ENCODE measurements at regions not wholly inside any gene's neighbourhood (a gene's known extent, or its start where the extent isn't known, plus 50 kb on each side); places are given as distances from the start of the nearest gene placed in this dataset.

DNA sequence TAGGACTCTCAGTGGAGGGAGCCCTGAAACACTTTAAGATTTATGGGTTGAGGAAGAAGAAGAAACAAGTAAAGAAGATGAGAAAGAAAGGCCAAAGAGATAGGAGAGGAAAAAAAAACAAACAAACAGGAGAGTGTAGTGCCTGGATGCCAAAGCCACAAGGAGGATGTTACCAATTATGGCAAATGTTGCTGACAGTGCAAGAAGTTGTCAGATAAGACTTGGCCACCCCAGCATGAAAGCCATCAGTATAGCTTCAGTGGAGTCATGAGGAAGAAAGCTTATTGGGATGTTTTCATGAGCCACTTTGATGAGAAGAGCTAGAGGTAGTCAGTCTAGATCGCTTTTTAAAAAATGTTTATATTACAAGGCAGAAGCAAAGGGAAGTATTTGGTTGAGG is 380.2 kb upstream of the ADGRL4 start:
- TF ChIP-seq, protein P1, sequence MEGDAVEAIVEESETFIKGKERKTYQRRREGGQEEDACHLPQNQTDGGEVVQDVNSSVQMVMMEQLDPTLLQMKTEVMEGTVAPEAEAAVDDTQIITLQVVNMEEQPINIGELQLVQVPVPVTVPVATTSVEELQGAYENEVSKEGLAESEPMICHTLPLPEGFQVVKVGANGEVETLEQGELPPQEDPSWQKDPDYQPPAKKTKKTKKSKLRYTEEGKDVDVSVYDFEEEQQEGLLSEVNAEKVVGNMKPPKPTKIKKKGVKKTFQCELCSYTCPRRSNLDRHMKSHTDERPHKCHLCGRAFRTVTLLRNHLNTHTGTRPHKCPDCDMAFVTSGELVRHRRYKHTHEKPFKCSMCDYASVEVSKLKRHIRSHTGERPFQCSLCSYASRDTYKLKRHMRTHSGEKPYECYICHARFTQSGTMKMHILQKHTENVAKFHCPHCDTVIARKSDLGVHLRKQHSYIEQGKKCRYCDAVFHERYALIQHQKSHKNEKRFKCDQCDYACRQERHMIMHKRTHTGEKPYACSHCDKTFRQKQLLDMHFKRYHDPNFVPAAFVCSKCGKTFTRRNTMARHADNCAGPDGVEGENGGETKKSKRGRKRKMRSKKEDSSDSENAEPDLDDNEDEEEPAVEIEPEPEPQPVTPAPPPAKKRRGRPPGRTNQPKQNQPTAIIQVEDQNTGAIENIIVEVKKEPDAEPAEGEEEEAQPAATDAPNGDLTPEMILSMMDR (IDR thresholded peaks at IDR 0.05): no peak
- no peak for TF ChIP-seq POLR2A (IDR thresholded peaks at IDR 0.05)

DNA sequence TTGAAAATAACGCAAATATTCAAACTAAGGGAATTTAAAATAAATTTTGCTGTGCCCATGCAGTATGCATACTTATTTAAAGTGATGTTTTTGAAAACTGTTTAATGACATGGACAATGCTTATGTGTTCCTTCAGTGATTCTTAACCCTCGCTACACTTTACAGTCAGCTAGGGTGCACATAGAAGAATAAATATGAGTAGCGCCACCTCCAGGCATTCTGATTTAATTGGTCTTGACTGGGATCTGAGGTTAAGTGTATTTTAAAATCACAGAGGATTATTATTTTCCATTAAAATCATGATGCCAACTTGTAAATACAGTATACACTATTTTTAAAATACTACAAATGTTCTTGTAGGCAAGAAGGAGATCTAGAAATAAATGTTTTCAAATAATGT is 373.5 kb upstream of the ADGRL4 start:
- H3K4me3 ChIP-seq: no peak overlapping the region
- H3K4me1 ChIP-seq: no peaks in the 10 kb centered on the region
- intact Hi-C loops (cut with DNase I): no loop called here
- no peak overlapping the region for H3K27ac ChIP-seq
- TF ChIP-seq, protein P1 (IDR thresholded peaks at IDR 0.05): no peak
- TF ChIP-seq POLR2A (IDR thresholded peaks at IDR 0.05): no peak
- H3K9me3 ChIP-seq: no peaks in the 10 kb centered on the region
- H3K36me3 ChIP-seq: no peaks in the 10 kb centered on the region
- no peak for DNase-seq
- H3K27me3 ChIP-seq: no peaks in the 10 kb centered on the region
- WGBS, 2 donors: 72 to 78% methylated on average over 3 of the region's 3 CpGs

More for the DNA sequence above, 380.2 kb upstream of the ADGRL4 start:
- intact Hi-C loops (cut with DNase I): no loop called here
- no peak overlapping the region for H3K4me3 ChIP-seq
- no peak for DNase-seq
- H3K36me3 ChIP-seq: no peaks in the 10 kb centered on the region
- H3K9me3 ChIP-seq: no peaks in the 10 kb centered on the region
- H3K4me1 ChIP-seq: no peaks in the 10 kb centered on the region
- WGBS, 2 donors: 76 to 92% methylated on average over 1 of the region's 1 CpG
- H3K27me3 ChIP-seq: no peaks in the 10 kb centered on the region
- no peak overlapping the region for H3K27ac ChIP-seq

DNA sequence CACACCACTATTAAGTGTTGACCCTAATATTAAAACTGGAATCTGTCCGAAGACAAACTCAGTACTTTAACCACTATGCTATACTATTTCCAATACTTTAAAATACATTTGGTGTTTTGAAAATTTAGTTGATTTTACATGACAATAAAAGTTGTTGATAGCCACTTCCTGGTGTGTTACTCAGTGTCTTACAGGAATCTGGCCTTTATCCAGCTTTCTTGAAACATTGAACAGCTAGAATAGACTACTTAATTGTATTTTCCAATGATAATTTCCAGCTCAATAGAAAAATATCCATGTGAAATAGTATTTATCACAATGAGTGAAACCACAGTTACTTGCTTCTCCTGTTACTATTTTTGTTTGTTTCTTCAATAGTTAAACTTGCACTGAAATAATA is 369.6 kb upstream of the ADGRL4 start:
- Histone ChIP-seq H3K4me1 (no peaks in the 10 kb centered on the region), H3K36me3 (no peaks in the 10 kb centered on the region), H3K27me3 (no peaks in the 10 kb centered on the region), H3K9me3 (no peaks in the 10 kb centered on the region), H3K4me3 (no peak overlapping the region), H3K27ac (no peak overlapping the region)
- intact Hi-C loops (cut with DNase I): no loop called here
- no peak for TF ChIP-seq POLR2A (IDR thresholded peaks at IDR 0.05)
- TF ChIP-seq, protein P1 (IDR thresholded peaks at IDR 0.05): no peak
- WGBS, 2 donors: 63 to 74% methylated on average over 1 of the region's 1 CpG
- DNase-seq: no peak

DNA sequence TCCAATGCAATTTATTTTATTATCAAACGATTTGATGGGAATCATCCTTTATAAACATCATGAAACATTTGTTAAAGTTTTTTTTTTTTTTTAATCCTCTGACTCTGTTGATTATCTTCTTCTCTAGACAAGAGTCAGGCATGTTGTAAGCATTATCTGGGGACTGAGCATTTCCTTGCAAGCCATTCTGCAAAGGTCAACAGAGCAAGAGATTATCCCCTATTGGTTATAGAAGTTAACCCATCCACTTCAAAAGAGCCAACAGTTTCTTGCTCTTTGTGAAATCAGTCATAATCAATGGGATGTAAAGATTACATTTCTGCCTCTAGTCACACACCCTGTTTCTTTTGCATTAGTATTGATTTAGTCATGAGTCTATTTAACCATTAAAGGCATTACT is 368.8 kb upstream of the ADGRL4 start:
- no peak for DNase-seq
- Histone ChIP-seq H3K36me3 (no peaks in the 10 kb centered on the region), H3K4me1 (no peaks in the 10 kb centered on the region), H3K27ac (no peak overlapping the region), H3K27me3 (no peaks in the 10 kb centered on the region), H3K4me3 (no peak overlapping the region), H3K9me3 (no peaks in the 10 kb centered on the region)
- WGBS, 2 donors: 9 to 24% methylated on average over 1 of the region's 1 CpG
- intact Hi-C loops (cut with DNase I): no loop called here
- TF ChIP-seq, protein P1 (IDR thresholded peaks at IDR 0.05): no peak
- no peak for TF ChIP-seq POLR2A (IDR thresholded peaks at IDR 0.05)

DNA sequence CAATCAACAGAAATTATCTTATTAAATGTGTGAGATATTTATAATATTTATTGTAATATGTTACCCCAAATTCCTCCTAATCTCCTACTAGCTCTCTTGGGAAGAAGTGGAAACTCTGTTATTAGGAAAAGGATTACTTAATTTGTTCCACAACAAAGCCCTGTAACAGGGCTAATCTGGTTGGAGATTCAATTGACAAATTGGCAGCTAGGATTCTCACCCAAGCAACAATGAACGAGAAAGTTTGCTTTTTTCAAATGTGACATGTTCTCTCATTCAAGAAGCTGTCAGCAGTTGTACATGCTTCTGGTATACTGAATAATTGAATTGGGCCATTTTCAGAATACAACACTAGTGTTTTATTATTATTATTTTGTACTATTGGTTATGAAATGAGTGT is 367.9 kb upstream of the ADGRL4 start:
- H3K27me3 ChIP-seq: no peaks in the 10 kb centered on the region
- no peak for DNase-seq
- H3K4me3 ChIP-seq: no peak overlapping the region
- no peaks in the 10 kb centered on the region for H3K4me1 ChIP-seq
- 35 to 48% methylated on average over 1 of the region's 1 CpG for WGBS, 2 donors
- TF ChIP-seq, protein P1 (IDR thresholded peaks at IDR 0.05): no peak
- TF ChIP-seq POLR2A (IDR thresholded peaks at IDR 0.05): no peak
- intact Hi-C loops (cut with DNase I): no loop called here
- no peak overlapping the region for H3K27ac ChIP-seq
- no peaks in the 10 kb centered on the region for H3K36me3 ChIP-seq
- no peaks in the 10 kb centered on the region for H3K9me3 ChIP-seq
